ENCODE measurements at regions not wholly inside any gene's neighbourhood (a gene's known extent, or its start where the extent isn't known, plus 50 kb on each side); places are given as distances from the start of the nearest gene placed in this dataset.

GRCh38 chr18:6614952-6615351 is 114.6 kb upstream of the ARHGAP28 start:
- Histone ChIP-seq H3K4me1 (ENCODE audit: control insufficient read depth in 1 of 2, insufficient read depth in 2 of 2, low read length in 2 of 2) (no peaks in the 10 kb centered on the region), H3K27me3 (ENCODE audit: insufficient read depth, low read length) (no peaks in the 10 kb centered on the region), H3K9me2 (ENCODE audit: insufficient read depth) (no peaks in the 10 kb centered on the region), H2AFZ (ENCODE audit: low read depth, low read length, poor library complexity, severe bottlenecking) (no peak overlapping the region), H3K9me3 (ENCODE audit: control insufficient read depth in 1 of 2, insufficient read depth in 1 of 2, low read depth in 1 of 2, low read length in 2 of 2) (peaks cover 8 to 49% of the 10 kb centered on the region in 2 experiments; a peak in 2 of 4 replicates), H4K20me1 (ENCODE audit: insufficient read depth) (no peaks in the 10 kb centered on the region), H3K4me2 (ENCODE audit: low read length) (no peak overlapping the region), H3K79me2 (ENCODE audit: insufficient read depth, low read length) (no peaks in the 10 kb centered on the region), H3K27ac (ENCODE audit: low read depth, low read length) (no peak overlapping the region), H3K9ac (ENCODE audit: low read length) (no peak overlapping the region), H3K36me3 (ENCODE audit: control insufficient read depth in 1 of 2, insufficient read depth in 2 of 2, low read length in 2 of 2) (no peaks in the 10 kb centered on the region), H3K4me3 (replicated peaks in 1 of 2; ENCODE audit: low read depth in 1 of 2, low read length in 2 of 2) (no peak overlapping the region)
- CTCF ChIA-PET: no interaction called here
- ATAC-seq (no peak), DNase-seq (ENCODE audit: low read depth, low spot score) (no peak)
- POLR2A ChIA-PET: no interaction called here
- TF ChIP-seq RAD21 (IDR thresholded peaks at IDR 0.05; ENCODE audit: low read depth) (no peak), TCF7L2 (IDR thresholded peaks at IDR 0.05; ENCODE audit: borderline replicate concordance, extremely low read depth, insufficient read depth, insufficient read length) (no peak), SRF (IDR thresholded peaks at IDR 0.05; ENCODE audit: low read depth) (no peak), ZNF274 (IDR thresholded peaks at IDR 0.05; ENCODE audit: low read depth, low read length) (no peak), SP1 (IDR thresholded peaks at IDR 0.05; ENCODE audit: low read depth) (no peak), ZFX (IDR thresholded peaks at IDR 0.05) (no peak), CBX3 (IDR thresholded peaks at IDR 0.05; ENCODE audit: low read depth) (no peak), SIN3A (IDR thresholded peaks at IDR 0.05; ENCODE audit: low read depth) (no peak), YY1 (IDR thresholded peaks at IDR 0.05; ENCODE audit: extremely low read depth, insufficient replicate concordance, low read depth, low read length) (no peak), POLR2AphosphoS5 (IDR thresholded peaks at IDR 0.05; ENCODE audit: low read depth, low read length) (no peak), EGR1 (IDR thresholded peaks at IDR 0.05; ENCODE audit: low read depth) (no peak), POLR2A (IDR thresholded peaks at IDR 0.05; ENCODE audit: borderline replicate concordance, extremely low read depth, insufficient read depth, insufficient read length) (no peak), JUND (IDR thresholded peaks at IDR 0.05) (no peak)
- TF ChIP-seq, protein P1, sequence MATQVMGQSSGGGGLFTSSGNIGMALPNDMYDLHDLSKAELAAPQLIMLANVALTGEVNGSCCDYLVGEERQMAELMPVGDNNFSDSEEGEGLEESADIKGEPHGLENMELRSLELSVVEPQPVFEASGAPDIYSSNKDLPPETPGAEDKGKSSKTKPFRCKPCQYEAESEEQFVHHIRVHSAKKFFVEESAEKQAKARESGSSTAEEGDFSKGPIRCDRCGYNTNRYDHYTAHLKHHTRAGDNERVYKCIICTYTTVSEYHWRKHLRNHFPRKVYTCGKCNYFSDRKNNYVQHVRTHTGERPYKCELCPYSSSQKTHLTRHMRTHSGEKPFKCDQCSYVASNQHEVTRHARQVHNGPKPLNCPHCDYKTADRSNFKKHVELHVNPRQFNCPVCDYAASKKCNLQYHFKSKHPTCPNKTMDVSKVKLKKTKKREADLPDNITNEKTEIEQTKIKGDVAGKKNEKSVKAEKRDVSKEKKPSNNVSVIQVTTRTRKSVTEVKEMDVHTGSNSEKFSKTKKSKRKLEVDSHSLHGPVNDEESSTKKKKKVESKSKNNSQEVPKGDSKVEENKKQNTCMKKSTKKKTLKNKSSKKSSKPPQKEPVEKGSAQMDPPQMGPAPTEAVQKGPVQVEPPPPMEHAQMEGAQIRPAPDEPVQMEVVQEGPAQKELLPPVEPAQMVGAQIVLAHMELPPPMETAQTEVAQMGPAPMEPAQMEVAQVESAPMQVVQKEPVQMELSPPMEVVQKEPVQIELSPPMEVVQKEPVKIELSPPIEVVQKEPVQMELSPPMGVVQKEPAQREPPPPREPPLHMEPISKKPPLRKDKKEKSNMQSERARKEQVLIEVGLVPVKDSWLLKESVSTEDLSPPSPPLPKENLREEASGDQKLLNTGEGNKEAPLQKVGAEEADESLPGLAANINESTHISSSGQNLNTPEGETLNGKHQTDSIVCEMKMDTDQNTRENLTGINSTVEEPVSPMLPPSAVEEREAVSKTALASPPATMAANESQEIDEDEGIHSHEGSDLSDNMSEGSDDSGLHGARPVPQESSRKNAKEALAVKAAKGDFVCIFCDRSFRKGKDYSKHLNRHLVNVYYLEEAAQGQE (IDR thresholded peaks at IDR 0.05; ENCODE audit: low read depth): no peak
- TF ChIP-seq, protein P2, sequence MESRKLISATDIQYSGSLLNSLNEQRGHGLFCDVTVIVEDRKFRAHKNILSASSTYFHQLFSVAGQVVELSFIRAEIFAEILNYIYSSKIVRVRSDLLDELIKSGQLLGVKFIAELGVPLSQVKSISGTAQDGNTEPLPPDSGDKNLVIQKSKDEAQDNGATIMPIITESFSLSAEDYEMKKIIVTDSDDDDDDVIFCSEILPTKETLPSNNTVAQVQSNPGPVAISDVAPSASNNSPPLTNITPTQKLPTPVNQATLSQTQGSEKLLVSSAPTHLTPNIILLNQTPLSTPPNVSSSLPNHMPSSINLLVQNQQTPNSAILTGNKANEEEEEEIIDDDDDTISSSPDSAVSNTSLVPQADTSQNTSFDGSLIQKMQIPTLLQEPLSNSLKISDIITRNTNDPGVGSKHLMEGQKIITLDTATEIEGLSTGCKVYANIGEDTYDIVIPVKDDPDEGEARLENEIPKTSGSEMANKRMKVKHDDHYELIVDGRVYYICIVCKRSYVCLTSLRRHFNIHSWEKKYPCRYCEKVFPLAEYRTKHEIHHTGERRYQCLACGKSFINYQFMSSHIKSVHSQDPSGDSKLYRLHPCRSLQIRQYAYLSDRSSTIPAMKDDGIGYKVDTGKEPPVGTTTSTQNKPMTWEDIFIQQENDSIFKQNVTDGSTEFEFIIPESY (IDR thresholded peaks at IDR 0.05; ENCODE audit: extremely low read depth, insufficient replicate concordance, low read length): no peak
- intact Hi-C loops (cut with micrococcal nuclease): no loop called here
- BruUV-seq (replicated peaks): no TSS peak
- RAD21 ChIA-PET (ENCODE audit: low non-redundant PET in 1 of 2, low total read pairs in 2 of 2, uncharacterized antibody in 2 of 2, unreplicated experiment in 2 of 2): no interaction called here
